ENCODE measurements at regions not wholly inside any gene's neighbourhood (a gene's known extent, or its start where the extent isn't known, plus 50 kb on each side); places are given as distances from the start of the nearest gene placed in this dataset.

DNA sequence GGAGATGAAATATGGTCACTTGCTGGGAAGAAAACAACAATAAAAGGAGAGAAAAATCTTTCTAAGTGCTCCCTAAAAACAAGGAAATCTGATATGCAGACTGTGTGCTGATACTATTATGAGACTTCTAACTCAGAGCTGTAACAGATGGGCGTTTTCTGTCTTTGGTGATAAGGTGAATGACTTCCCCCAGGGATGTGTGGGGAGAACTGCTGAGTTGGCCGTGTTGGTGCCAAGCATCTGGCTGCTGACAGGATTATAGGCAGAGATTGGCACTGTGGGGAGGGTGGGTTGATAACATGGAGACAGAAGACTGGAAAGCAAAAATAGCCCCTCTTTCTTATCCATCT, 438.5 kb upstream of the PLXNA2 start (continued):
- TF ChIP-seq, protein P1, sequence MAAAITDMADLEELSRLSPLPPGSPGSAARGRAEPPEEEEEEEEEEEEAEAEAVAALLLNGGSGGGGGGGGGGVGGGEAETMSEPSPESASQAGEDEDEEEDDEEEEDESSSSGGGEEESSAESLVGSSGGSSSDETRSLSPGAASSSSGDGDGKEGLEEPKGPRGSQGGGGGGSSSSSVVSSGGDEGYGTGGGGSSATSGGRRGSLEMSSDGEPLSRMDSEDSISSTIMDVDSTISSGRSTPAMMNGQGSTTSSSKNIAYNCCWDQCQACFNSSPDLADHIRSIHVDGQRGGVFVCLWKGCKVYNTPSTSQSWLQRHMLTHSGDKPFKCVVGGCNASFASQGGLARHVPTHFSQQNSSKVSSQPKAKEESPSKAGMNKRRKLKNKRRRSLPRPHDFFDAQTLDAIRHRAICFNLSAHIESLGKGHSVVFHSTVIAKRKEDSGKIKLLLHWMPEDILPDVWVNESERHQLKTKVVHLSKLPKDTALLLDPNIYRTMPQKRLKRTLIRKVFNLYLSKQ (tag by site-specific recombination; IDR thresholded peaks at IDR 0.05; ENCODE audit: borderline replicate concordance), result no peak
- no peak for TF ChIP-seq ZNF350 (tag by site-specific recombination; IDR thresholded peaks at IDR 0.05)
- no peak for TF ChIP-seq ZNF391 (tag by site-specific recombination; IDR thresholded peaks at IDR 0.05; ENCODE audit: borderline replicate concordance, low read depth)
- TF ChIP-seq ZNF248 (tag by site-specific recombination; IDR thresholded peaks at IDR 0.05), result no peak
- no peak for TF ChIP-seq ZNF664 (tag by site-specific recombination; IDR thresholded peaks at IDR 0.05)

DNA sequence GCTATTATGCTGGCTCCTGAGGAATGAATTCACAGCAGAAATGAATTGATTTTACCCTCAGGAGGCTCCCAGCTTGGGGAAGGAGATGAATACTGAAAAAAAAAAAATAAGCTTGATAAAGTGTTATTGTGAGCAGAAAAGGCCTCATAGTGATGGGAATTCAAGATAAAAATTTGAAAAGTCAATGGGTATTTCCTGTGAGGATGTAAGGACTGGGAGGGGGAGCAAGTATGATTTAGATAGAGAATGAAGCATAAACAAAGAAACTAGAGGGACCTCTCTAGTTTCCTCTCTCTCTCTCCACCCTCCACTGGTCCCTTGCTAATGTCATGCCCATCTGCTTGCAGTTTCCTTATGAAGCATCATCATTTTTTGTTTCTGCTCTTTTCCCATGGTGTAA, 439.0 kb upstream of the PLXNA2 start:
- H3K4me3 ChIP-seq (ENCODE audit: low read depth, low read length), result no peak overlapping the region
- POLR2A ChIA-PET, result no interaction called here
- no peaks in the 10 kb centered on the region for H3K9me3 ChIP-seq (ENCODE audit: control insufficient read depth, insufficient read depth, low read depth, low read length)
- no peaks in the 10 kb centered on the region for H3K36me3 ChIP-seq (ENCODE audit: control insufficient read depth in 2 of 2, insufficient read depth in 1 of 2, low read length in 2 of 2)
- no peak overlapping the region for H3K27ac ChIP-seq (ENCODE audit: extremely low read depth, low read depth, low read length)
- CTCF ChIA-PET, result no interaction called here
- H3K4me1 ChIP-seq (ENCODE audit: control insufficient read depth, insufficient read depth, low read length), result peaks cover 7% of the 10 kb centered on the region
- TF ChIP-seq ZNF548 (tag by site-specific recombination; IDR thresholded peaks at IDR 0.05), result no peak
- TF ChIP-seq OVOL3 (tag by site-specific recombination; IDR thresholded peaks at IDR 0.05), result no peak
- no peak for TF ChIP-seq TCF7L2 (IDR thresholded peaks at IDR 0.05; ENCODE audit: borderline replicate concordance, low read depth, low read length)
- TF ChIP-seq ZNF155 (tag by site-specific recombination; IDR thresholded peaks at IDR 0.05), result no peak
- TF ChIP-seq, protein P2, sequence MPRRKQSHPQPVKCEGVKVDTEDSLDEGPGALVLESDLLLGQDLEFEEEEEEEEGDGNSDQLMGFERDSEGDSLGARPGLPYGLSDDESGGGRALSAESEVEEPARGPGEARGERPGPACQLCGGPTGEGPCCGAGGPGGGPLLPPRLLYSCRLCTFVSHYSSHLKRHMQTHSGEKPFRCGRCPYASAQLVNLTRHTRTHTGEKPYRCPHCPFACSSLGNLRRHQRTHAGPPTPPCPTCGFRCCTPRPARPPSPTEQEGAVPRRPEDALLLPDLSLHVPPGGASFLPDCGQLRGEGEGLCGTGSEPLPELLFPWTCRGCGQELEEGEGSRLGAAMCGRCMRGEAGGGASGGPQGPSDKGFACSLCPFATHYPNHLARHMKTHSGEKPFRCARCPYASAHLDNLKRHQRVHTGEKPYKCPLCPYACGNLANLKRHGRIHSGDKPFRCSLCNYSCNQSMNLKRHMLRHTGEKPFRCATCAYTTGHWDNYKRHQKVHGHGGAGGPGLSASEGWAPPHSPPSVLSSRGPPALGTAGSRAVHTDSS (tag by site-specific recombination; IDR thresholded peaks at IDR 0.05), result no peak
- TF ChIP-seq SP3 (tag by site-specific recombination; IDR thresholded peaks at IDR 0.05), result no peak
- no peak for TF ChIP-seq ZNF510 (tag by site-specific recombination; IDR thresholded peaks at IDR 0.05; ENCODE audit: insufficient replicate concordance)
- no peak for TF ChIP-seq ZNF514 (tag by site-specific recombination; IDR thresholded peaks at IDR 0.05)
- TF ChIP-seq ZBTB1 (tag by site-specific recombination; IDR thresholded peaks at IDR 0.05), result no peak
- TF ChIP-seq, protein P3, sequence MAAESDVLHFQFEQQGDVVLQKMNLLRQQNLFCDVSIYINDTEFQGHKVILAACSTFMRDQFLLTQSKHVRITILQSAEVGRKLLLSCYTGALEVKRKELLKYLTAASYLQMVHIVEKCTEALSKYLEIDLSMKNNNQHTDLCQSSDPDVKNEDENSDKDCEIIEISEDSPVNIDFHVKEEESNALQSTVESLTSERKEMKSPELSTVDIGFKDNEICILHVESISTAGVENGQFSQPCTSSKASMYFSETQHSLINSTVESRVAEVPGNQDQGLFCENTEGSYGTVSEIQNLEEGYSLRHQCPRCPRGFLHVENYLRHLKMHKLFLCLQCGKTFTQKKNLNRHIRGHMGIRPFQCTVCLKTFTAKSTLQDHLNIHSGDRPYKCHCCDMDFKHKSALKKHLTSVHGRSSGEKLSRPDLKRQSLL (tag by site-specific recombination; IDR thresholded peaks at IDR 0.05), result no peak
- TF ChIP-seq, protein P4, sequence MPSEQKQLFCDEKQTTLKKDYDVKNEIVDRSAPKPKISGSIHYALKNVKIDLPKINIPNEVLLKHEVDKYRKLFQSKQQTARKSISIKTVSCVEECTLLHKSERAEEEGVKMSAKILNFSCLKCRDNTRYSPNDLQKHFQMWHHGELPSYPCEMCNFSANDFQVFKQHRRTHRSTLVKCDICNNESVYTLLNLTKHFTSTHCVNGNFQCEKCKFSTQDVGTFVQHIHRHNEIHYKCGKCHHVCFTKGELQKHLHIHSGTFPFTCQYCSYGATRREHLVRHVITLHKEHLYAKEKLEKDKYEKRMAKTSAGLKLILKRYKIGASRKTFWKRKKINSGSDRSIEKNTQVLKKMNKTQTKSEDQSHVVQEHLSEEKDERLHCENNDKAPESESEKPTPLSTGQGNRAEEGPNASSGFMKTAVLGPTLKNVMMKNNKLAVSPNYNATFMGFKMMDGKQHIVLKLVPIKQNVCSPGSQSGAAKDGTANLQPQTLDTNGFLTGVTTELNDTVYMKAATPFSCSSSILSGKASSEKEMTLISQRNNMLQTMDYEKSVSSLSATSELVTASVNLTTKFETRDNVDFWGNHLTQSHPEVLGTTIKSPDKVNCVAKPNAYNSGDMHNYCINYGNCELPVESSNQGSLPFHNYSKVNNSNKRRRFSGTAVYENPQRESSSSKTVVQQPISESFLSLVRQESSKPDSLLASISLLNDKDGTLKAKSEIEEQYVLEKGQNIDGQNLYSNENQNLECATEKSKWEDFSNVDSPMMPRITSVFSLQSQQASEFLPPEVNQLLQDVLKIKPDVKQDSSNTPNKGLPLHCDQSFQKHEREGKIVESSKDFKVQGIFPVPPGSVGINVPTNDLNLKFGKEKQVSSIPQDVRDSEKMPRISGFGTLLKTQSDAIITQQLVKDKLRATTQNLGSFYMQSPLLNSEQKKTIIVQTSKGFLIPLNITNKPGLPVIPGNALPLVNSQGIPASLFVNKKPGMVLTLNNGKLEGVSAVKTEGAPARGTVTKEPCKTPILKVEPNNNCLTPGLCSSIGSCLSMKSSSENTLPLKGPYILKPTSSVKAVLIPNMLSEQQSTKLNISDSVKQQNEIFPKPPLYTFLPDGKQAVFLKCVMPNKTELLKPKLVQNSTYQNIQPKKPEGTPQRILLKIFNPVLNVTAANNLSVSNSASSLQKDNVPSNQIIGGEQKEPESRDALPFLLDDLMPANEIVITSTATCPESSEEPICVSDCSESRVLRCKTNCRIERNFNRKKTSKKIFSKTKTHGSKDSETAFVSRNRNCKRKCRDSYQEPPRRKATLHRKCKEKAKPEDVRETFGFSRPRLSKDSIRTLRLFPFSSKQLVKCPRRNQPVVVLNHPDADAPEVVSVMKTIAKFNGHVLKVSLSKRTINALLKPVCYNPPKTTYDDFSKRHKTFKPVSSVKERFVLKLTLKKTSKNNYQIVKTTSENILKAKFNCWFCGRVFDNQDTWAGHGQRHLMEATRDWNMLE (tag by site-specific recombination; conservative IDR thresholded peaks at IDR 0.05; ENCODE audit: low read depth), result no peak
- no peak for TF ChIP-seq ZNF768 (tag by site-specific recombination; IDR thresholded peaks at IDR 0.05)
- TF ChIP-seq, protein P5, sequence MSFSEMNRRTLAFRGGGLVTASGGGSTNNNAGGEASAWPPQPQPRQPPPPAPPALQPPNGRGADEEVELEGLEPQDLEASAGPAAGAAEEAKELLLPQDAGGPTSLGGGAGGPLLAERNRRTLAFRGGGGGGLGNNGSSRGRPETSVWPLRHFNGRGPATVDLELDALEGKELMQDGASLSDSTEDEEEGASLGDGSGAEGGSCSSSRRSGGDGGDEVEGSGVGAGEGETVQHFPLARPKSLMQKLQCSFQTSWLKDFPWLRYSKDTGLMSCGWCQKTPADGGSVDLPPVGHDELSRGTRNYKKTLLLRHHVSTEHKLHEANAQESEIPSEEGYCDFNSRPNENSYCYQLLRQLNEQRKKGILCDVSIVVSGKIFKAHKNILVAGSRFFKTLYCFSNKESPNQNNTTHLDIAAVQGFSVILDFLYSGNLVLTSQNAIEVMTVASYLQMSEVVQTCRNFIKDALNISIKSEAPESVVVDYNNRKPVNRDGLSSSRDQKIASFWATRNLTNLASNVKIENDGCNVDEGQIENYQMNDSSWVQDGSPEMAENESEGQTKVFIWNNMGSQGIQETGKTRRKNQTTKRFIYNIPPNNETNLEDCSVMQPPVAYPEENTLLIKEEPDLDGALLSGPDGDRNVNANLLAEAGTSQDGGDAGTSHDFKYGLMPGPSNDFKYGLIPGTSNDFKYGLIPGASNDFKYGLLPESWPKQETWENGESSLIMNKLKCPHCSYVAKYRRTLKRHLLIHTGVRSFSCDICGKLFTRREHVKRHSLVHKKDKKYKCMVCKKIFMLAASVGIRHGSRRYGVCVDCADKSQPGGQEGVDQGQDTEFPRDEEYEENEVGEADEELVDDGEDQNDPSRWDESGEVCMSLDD (tag by site-specific recombination; IDR thresholded peaks at IDR 0.05), result no peak
- TF ChIP-seq, protein P6, sequence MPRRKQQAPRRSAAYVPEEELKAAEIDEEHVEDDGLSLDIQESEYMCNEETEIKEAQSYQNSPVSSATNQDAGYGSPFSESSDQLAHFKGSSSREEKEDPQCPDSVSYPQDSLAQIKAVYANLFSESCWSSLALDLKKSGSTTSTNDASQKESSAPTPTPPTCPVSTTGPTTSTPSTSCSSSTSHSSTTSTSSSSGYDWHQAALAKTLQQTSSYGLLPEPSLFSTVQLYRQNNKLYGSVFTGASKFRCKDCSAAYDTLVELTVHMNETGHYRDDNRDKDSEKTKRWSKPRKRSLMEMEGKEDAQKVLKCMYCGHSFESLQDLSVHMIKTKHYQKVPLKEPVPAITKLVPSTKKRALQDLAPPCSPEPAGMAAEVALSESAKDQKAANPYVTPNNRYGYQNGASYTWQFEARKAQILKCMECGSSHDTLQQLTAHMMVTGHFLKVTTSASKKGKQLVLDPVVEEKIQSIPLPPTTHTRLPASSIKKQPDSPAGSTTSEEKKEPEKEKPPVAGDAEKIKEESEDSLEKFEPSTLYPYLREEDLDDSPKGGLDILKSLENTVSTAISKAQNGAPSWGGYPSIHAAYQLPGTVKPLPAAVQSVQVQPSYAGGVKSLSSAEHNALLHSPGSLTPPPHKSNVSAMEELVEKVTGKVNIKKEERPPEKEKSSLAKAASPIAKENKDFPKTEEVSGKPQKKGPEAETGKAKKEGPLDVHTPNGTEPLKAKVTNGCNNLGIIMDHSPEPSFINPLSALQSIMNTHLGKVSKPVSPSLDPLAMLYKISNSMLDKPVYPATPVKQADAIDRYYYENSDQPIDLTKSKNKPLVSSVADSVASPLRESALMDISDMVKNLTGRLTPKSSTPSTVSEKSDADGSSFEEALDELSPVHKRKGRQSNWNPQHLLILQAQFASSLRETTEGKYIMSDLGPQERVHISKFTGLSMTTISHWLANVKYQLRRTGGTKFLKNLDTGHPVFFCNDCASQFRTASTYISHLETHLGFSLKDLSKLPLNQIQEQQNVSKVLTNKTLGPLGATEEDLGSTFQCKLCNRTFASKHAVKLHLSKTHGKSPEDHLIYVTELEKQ (tag by site-specific recombination; IDR thresholded peaks at IDR 0.05; ENCODE audit: borderline replicate concordance), result no peak
- no peak for TF ChIP-seq MEIS1 (CRISPR knock-in tag; IDR thresholded peaks at IDR 0.05; ENCODE audit: borderline replicate concordance)
